Fibroblast of skin of abdomen (primary cell): ENCODE measurements at regions not wholly inside any gene's neighbourhood (a gene's known extent, or its start where the extent isn't known, plus 50 kb on each side); places are given as distances from the start of the nearest gene placed in this dataset.
"Not testable (repeated sequence)": the region's sequence is repeated elsewhere in the genome, so short reads cannot be mapped to it uniquely, and the experiment has no call there.

Experiments used
- DNase-seq: peaks from one replicate; pipeline ENCODE4 v3.0.0-alpha.2; 2013

- no peak for DNase-seq
These were observed 503.6 kb upstream of the TNP1 start for GRCh38 chr2:217363470-217363869.

GRCh38 chr2:217362710-217363109, 502.8 kb upstream of the TNP1 start:
- DNase-seq, result no peak

GRCh38 chr2:217362286-217362685, 502.4 kb upstream of the TNP1 start:
- DNase-seq, result no peak

GRCh38 chr2:217361483-217361880, 501.6 kb upstream of the TNP1 start:
- DNase-seq, result no peak

- peak; percentile 95 for DNase-seq
These were observed 501.1 kb upstream of the TNP1 start for GRCh38 chr2:217360781-217361482.

GRCh38 chr2:217360111-217360510, 500.2 kb upstream of the TNP1 start:
- no peak for DNase-seq

- DNase-seq, result no peak
These were observed 498.2 kb upstream of the TNP1 start for GRCh38 chr2:217357886-217358620.

- no peak for DNase-seq
These were observed 496.9 kb upstream of the TNP1 start for GRCh38 chr2:217356781-217357180.

- no peak for DNase-seq
These were observed 496.3 kb upstream of the TNP1 start for GRCh38 chr2:217356142-217356541.

- DNase-seq, result no peak
These were observed 493.7 kb upstream of the TNP1 start for GRCh38 chr2:217353591-217353990.

GRCh38 chr2:217351378-217351777, 491.5 kb upstream of the TNP1 start:
- no peak for DNase-seq

GRCh38 chr2:217349251-217349650, 489.4 kb upstream of the TNP1 start:
- DNase-seq, result no peak

- not testable (repeated sequence) for DNase-seq
These were observed 487.8 kb upstream of the TNP1 start for GRCh38 chr2:217347630-217348029.

GRCh38 chr2:217346043-217346442, 486.2 kb upstream of the TNP1 start:
- DNase-seq, result not testable (repeated sequence)

GRCh38 chr2:217340899-217341298, 481.0 kb upstream of the TNP1 start:
- no peak for DNase-seq

- DNase-seq, result no peak
These were observed 480.3 kb upstream of the TNP1 start for GRCh38 chr2:217340176-217340575.

GRCh38 chr2:217339753-217340152, 479.9 kb upstream of the TNP1 start:
- DNase-seq, result no peak

- peak; percentile 93 for DNase-seq
These were observed 478.5 kb upstream of the TNP1 start for GRCh38 chr2:217338306-217338916.

- no peak for DNase-seq
These were observed 477.9 kb upstream of the TNP1 start for GRCh38 chr2:217337771-217338170.

- no peak for DNase-seq
These were observed 476.8 kb upstream of the TNP1 start for GRCh38 chr2:217336694-217337093.

GRCh38 chr2:217335341-217335966, 475.6 kb upstream of the TNP1 start:
- no peak for DNase-seq

- no peak for DNase-seq
These were observed 474.7 kb upstream of the TNP1 start for GRCh38 chr2:217334561-217334960.

- DNase-seq, result no peak
These were observed 473.0 kb upstream of the TNP1 start for GRCh38 chr2:217332866-217333265.
